Body of pancreas (tissue), 4 donors: ENCODE measurements at regions not wholly inside any gene's neighbourhood (a gene's known extent, or its start where the extent isn't known, plus 50 kb on each side); places are given as distances from the start of the nearest gene placed in this dataset.
A peak's percentile ranks its signal among the peaks of the same experiment; 100 is the strongest.
"Not testable (repeated sequence)": the region's sequence is repeated elsewhere in the genome, so short reads cannot be mapped to it uniquely, and the experiment has no call there.

Experiments used
- ATAC-seq: fragments of 150-250 bp; one replicate; pipeline ENCODE4 v1.9.1; 2016
- DNase-seq, 4 donors: peaks; one replicate each; pipeline ENCODE4 v3.0.0-alpha.2; 2019
- H3K27ac ChIP-seq, 4 donors: fragments of 200-600 bp; sonication (generic); 1 replicate in 3 of 4; 2 replicates in 1 of 4; pipeline versions ENCODE4 v1.5.1 to v1.6.1; 2016 to 2019; ENCODE audit warnings: mild to moderate bottlenecking in 1 of 4, mixed read lengths in 1 of 4, moderate library complexity in 1 of 4
- H3K27me3 ChIP-seq, 2 donors: fragments of 200-600 bp; sonication (generic); one replicate each; pipeline ENCODE4 v1.6.0; 2016; ENCODE audit warnings: mild to moderate bottlenecking in 1 of 2
- H3K36me3 ChIP-seq, 2 donors: fragments of 200-600 bp; sonication (generic); replicated peaks in 1 of 2; 2 replicates each; pipeline ENCODE4 v1.5.1; 2016; ENCODE audit warnings: low read depth in 2 of 2; ENCODE audit not compliant: insufficient read depth in 1 of 2
- H3K4me1 ChIP-seq: fragments of 200-600 bp; sonication (generic); one replicate; pipeline ENCODE4 v1.6.0; 2016
- H3K4me3 ChIP-seq, 2 donors: fragments of 200-600 bp; sonication (generic); 1 replicate in 1 of 2; 2 replicates in 1 of 2; pipeline ENCODE4 v1.5.1; 2016 to 2019
- H3K9me3 ChIP-seq, 3 donors: fragments of 200-600 bp; sonication (generic); 1 replicate in 2 of 3; 2 replicates in 1 of 3; pipeline ENCODE4 v1.5.1; 2016
- CTCF ChIP-seq, 7 experiments: fragments of 450-650 bp in 4 of 7; fragments of 200-600 bp in 3 of 7; sonication (generic) in 3 of 7; IDR thresholded peaks; one replicate each; pipeline ENCODE4 v1.5.1; 2016 to 2019; ENCODE audit warnings: antibody characterized with exemption in 7 of 7
- POLR2A ChIP-seq, 3 donors: fragments of 450-650 bp; IDR thresholded peaks; one replicate each; pipeline ENCODE4 v1.6.1; 2016; ENCODE audit warnings: antibody characterized with exemption in 3 of 3, mild to moderate bottlenecking in 2 of 3
- WGBS, 2 donors: methylation state at CpG; one replicate each; pipeline ENCODE4 v1.1.5; 2017; 5-methylcytosine and 5-hydroxymethylcytosine counted together
- intact Hi-C: fragments of 100-400 bp; cut with DNase I; formaldehyde crosslinking; loops from one replicate; pipeline ENCODE4 v1.15.1; 2023

DNA sequence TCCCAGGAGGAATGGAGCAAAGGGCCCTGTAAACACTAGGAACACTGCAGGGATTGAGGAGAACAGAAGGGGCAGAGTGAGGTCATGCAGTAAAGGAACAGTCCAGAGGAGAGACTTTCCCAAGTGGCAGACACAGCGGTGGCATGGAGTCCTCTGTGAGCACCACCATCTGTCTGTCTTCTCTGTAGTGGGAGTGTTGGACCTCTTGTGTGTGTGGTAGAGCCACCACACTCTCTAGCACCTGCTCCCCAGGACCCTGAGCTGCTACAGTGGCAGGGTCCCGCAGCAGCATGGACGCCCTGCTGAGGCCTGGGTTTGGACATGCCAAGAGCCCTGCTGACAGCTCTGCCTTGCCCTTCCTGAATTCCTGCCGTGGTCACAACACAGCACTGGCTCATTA, 75.7 kb upstream of the LARP1 start:
- 83 to 100% methylated on average over 1 to 4 of the region's 4 CpGs for WGBS, 2 donors
- no peak for ATAC-seq
- H3K36me3 ChIP-seq = no peaks in the 10 kb centered on the region

GRCh38 chr5:154677921-154678320, 77.3 kb upstream of the LARP1 start:
- intact Hi-C loops = no loop called here
- Histone ChIP-seq H3K4me3 (no peak overlapping the region), H3K27ac (peak overlapping the region in 3 of 4 donors; percentile 72 to 78 (median 73)), H3K36me3 (no peaks in the 10 kb centered on the region), H3K4me1 (peaks cover 48% of the 10 kb centered on the region), H3K27me3 (no peaks in the 10 kb centered on the region), H3K9me3 (no peaks in the 10 kb centered on the region)
- ATAC-seq = no peak
- WGBS, 2 donors = 2 to 7% methylated on average over 2 of the region's 2 CpGs
- peak in 1 of 4 donors; percentile 19 for DNase-seq
- TF ChIP-seq POLR2A (IDR thresholded peaks at IDR 0.05) (no peak), CTCF (IDR thresholded peaks at IDR 0.05) (no peak)

More for the DNA sequence above, 75.7 kb upstream of the LARP1 start:
- no peaks in the 10 kb centered on the region for H3K27me3 ChIP-seq
- H3K4me3 ChIP-seq = no peak overlapping the region
- H3K9me3 ChIP-seq = no peaks in the 10 kb centered on the region
- intact Hi-C loops = no loop called here
- H3K27ac ChIP-seq = no peak overlapping the region
- peaks cover 63% of the 10 kb centered on the region for H3K4me1 ChIP-seq
- no peak for DNase-seq
- TF ChIP-seq POLR2A (IDR thresholded peaks at IDR 0.05) (no peak), CTCF (IDR thresholded peaks at IDR 0.05) (no peak)

DNA sequence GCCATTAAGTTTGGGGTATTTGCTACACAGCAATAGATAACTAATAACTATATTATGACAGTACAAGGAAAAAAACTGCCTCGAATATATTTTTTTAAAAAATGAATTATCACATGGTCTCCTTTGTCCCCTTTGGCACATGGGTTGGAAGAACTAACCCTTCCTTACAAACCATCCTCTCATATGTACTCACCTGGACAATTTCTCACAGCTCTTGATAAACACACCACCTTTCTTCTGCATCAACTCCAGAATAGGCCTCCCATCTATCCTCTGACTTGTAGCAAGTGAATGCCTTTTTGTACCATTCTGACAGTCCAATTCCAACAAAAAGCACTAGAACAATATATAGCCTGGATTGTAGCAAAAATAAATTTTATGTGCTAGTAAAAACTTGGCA, 78.7 kb upstream of the LARP1 start:
- Histone ChIP-seq H3K4me1 (peaks cover 38% of the 10 kb centered on the region), H3K27me3 (no peaks in the 10 kb centered on the region), H3K4me3 (no peak overlapping the region), H3K9me3 (no peaks in the 10 kb centered on the region), H3K27ac (peak overlapping the region; percentile 61 to 78 (median 72)), H3K36me3 (no peaks in the 10 kb centered on the region)
- intact Hi-C loops = no loop called here
- whole genome bisulfite sequencing, 2 donors = 21 to 41% methylated on average over 1 of the region's 1 CpG
- DNase-seq (peak in 3 of 4 donors; percentile 27 to 70 (median 42)), ATAC-seq (peak; percentile 97)
- TF ChIP-seq CTCF (IDR thresholded peaks at IDR 0.05) = no peak
- TF ChIP-seq POLR2A (IDR thresholded peaks at IDR 0.05) = no peak

DNA sequence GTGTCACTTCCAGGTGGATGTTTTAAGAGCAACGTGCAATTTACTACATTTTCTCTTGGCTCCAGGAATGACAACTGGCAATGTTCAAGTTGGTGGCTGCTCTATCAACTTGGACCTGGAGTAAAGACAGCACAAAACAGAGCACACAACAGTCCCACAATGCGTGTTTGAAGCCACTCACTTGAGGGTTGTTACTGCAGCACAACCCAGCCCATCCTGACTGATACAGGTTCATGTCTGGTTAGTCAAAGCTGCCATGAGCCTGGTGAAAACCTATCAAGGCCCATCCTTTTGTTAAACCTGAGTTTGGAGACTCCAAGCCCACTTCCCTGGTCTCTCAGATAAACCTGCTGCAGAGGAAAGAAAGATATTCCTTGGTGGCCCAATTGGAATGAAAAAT, 81.1 kb upstream of the LARP1 start:
- no peak for DNase-seq
- Histone ChIP-seq H3K9me3 (no peaks in the 10 kb centered on the region), H3K36me3 (no peaks in the 10 kb centered on the region), H3K27ac (no peak overlapping the region), H3K4me1 (peaks cover 38% of the 10 kb centered on the region), H3K27me3 (no peaks in the 10 kb centered on the region), H3K4me3 (no peak overlapping the region)
- 73 to 86% methylated on average over 2 of the region's 2 CpGs for WGBS, 2 donors
- no peak for TF ChIP-seq POLR2A (IDR thresholded peaks at IDR 0.05)
- TF ChIP-seq CTCF (IDR thresholded peaks at IDR 0.05) = no peak
- no peak for ATAC-seq
- intact Hi-C loops = no loop called here

GRCh38 chr5:154673506-154673905, 81.7 kb upstream of the LARP1 start:
- intact Hi-C loops = no loop called here
- H3K4me3 ChIP-seq = no peak overlapping the region
- no peaks in the 10 kb centered on the region for H3K27me3 ChIP-seq
- no peak for TF ChIP-seq CTCF (IDR thresholded peaks at IDR 0.05)
- TF ChIP-seq POLR2A (IDR thresholded peaks at IDR 0.05) = no peak
- no peak overlapping the region for H3K27ac ChIP-seq
- H3K36me3 ChIP-seq = no peaks in the 10 kb centered on the region
- ATAC-seq (no peak), DNase-seq (no peak)
- WGBS, 2 donors = 63 to 67% methylated on average over 4 of the region's 4 CpGs
- peaks cover 33% of the 10 kb centered on the region for H3K4me1 ChIP-seq
- no peaks in the 10 kb centered on the region for H3K9me3 ChIP-seq

DNA sequence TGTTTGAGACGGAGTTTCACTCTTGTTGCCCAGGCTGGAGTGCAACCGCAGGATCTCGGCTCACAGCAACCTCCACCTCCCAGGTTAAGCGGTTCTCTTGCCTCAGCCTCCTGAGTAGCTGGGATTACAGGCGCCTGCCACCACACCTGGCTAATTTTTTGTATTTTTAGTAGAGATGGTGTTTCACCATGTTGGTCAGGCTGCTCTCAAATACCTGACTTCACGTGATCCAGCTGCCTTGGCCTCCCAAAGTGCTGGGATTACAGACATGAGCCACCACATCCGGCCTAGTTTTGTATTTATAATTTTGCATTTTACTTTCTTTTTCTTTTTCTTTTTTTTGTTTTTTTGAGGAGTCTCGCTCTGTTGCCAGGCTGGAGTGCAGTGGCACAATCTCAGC, 85.3 kb upstream of the LARP1 start:
- DNase-seq, H3K27me3 ChIP-seq, H3K36me3 ChIP-seq, H3K4me3 ChIP-seq, H3K27ac ChIP-seq, H3K4me1 ChIP-seq, intact Hi-C loops, ATAC-seq, H3K9me3 ChIP-seq: not testable (repeated sequence)
- 94 to 95% methylated on average over 8 of the region's 8 CpGs for WGBS, 2 donors
